Right atrium auricular region (tissue), 2 donors: ENCODE measurements at regions not wholly inside any gene's neighbourhood (a gene's known extent, or its start where the extent isn't known, plus 50 kb on each side); places are given as distances from the start of the nearest gene placed in this dataset.

Source experiments
- DNase-seq: peaks from one replicate; pipeline ENCODE4 v3.0.0-alpha.2; 2019; ENCODE audit warnings: low spot score
- H3K27ac ChIP-seq, 2 donors: fragments of 200-600 bp; sonication (generic); 1 replicate in 1 of 2; 2 replicates in 1 of 2; pipeline ENCODE4 v1.5.1; 2016 to 2019
- H3K27me3 ChIP-seq, 2 donors: fragments of 200-600 bp; sonication (generic); one replicate each; pipeline versions ENCODE4 v1.5.1 to v1.6.0; 2017 to 2019
- H3K36me3 ChIP-seq: fragments of 200-600 bp; sonication (generic); one replicate; pipeline ENCODE4 v1.5.1; 2016
- H3K4me1 ChIP-seq, 2 donors: fragments of 200-600 bp; sonication (generic); one replicate each; pipeline versions ENCODE4 v1.5.1 to v1.6.0; 2017 to 2019
- H3K4me3 ChIP-seq, 2 donors: fragments of 200-600 bp; sonication (generic); 1 replicate in 1 of 2; 2 replicates in 1 of 2; pipeline ENCODE4 v1.5.1; 2017 to 2019; ENCODE audit warnings: mild to moderate bottlenecking in 1 of 2, moderate library complexity in 1 of 2
- H3K9me3 ChIP-seq, 2 donors: fragments of 200-600 bp; sonication (generic); one replicate each; pipeline ENCODE4 v1.5.1; 2019
- TF ChIP-seq, protein P1 (sequence below), 2 donors: fragments of 200-600 bp; sonication (generic); IDR thresholded peaks; one replicate each; pipeline ENCODE4 v1.5.1; 2019; ENCODE audit warnings: antibody characterized with exemption in 2 of 2

DNA sequence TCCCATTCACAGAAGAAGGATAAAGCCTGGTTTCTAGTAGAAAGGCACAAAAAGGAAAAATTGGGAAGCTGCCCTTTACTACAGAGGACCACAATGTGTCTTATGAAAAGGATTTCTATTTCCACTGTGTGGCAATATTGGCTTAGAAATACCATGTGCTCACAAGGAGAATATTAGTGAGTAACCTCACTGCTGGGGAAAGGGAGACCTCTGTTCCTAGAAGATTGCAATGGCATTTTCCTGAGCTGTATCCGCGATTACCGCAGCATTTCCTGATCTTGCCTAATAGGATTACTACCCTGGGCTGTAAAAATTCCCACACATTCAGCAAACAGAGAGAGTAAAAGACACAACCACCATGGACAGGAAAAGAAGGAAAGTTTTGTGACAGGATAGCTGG, 308.8 kb upstream of the TECRL start:
- Histone ChIP-seq H3K4me3 (no peak overlapping the region), H3K9me3 (no peaks in the 10 kb centered on the region)
- TF ChIP-seq, protein P1, sequence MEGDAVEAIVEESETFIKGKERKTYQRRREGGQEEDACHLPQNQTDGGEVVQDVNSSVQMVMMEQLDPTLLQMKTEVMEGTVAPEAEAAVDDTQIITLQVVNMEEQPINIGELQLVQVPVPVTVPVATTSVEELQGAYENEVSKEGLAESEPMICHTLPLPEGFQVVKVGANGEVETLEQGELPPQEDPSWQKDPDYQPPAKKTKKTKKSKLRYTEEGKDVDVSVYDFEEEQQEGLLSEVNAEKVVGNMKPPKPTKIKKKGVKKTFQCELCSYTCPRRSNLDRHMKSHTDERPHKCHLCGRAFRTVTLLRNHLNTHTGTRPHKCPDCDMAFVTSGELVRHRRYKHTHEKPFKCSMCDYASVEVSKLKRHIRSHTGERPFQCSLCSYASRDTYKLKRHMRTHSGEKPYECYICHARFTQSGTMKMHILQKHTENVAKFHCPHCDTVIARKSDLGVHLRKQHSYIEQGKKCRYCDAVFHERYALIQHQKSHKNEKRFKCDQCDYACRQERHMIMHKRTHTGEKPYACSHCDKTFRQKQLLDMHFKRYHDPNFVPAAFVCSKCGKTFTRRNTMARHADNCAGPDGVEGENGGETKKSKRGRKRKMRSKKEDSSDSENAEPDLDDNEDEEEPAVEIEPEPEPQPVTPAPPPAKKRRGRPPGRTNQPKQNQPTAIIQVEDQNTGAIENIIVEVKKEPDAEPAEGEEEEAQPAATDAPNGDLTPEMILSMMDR (IDR thresholded peaks at IDR 0.05): no peak

DNA sequence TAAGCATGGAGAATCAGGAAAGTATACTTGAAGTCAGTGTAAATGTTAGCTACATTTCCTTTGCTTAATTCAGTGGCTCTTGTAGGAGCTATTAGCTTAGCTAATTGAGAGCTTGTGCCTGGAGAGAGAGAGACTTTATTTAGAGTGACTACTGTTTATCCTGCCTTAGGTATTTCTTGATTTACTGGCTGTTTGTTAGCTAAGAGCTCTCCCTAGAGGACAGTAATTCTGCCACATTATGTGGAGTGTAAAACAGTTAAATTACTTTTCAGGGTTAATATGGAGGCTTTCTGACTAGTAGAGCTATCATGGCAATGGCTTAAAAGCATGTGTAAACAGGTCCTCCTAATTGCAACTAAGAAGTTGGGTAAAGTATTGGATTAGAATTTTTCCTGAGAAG, 306.5 kb upstream of the TECRL start:
- Histone ChIP-seq H3K4me1 (no peaks in the 10 kb centered on the region), H3K9me3 (no peaks in the 10 kb centered on the region), H3K36me3 (no peaks in the 10 kb centered on the region), H3K27ac (no peak overlapping the region), H3K27me3 (no peaks in the 10 kb centered on the region), H3K4me3 (no peak overlapping the region)
- TF ChIP-seq, protein P1 (IDR thresholded peaks at IDR 0.05): no peak
- DNase-seq: no peak

More for the DNA sequence above, 308.8 kb upstream of the TECRL start:
- Histone ChIP-seq H3K36me3 (no peaks in the 10 kb centered on the region), H3K27me3 (no peaks in the 10 kb centered on the region), H3K27ac (no peak overlapping the region), H3K4me1 (no peaks in the 10 kb centered on the region)
- DNase-seq: no peak

DNA sequence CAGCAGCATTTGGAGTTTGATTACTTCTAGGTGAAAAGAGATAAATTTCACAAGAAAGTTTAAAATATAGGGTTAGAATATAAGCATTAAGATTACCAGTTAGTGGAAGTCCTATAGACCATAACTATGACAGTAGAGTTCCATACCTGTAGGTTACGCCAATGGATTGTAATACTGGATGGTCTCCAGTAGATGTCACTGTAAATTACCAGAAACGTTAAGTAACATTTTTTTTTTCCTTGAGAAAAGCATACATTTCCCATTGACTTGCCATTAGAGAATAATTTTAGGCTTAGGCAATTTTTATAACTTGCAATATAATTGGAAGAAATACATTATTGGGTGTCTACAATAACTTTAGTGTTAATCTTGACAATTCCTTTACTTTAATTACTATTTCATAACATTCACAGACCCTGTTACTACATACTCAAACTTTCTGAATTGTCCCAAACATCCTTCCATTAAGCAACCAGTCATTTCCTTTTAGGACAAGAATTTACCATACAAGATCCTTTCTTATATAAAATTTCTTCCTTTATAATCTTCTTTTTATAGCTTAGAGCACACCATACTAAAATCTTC, 304.1 kb upstream of the TECRL start:
- TF ChIP-seq, protein P1 (IDR thresholded peaks at IDR 0.05): peak; percentile 21 to 52
- DNase-seq: no peak
- no peaks in the 10 kb centered on the region for H3K4me1 ChIP-seq
- H3K36me3 ChIP-seq: no peaks in the 10 kb centered on the region
- no peak overlapping the region for H3K27ac ChIP-seq
- H3K9me3 ChIP-seq: no peaks in the 10 kb centered on the region
- H3K4me3 ChIP-seq: no peak overlapping the region
- H3K27me3 ChIP-seq: no peaks in the 10 kb centered on the region

DNA sequence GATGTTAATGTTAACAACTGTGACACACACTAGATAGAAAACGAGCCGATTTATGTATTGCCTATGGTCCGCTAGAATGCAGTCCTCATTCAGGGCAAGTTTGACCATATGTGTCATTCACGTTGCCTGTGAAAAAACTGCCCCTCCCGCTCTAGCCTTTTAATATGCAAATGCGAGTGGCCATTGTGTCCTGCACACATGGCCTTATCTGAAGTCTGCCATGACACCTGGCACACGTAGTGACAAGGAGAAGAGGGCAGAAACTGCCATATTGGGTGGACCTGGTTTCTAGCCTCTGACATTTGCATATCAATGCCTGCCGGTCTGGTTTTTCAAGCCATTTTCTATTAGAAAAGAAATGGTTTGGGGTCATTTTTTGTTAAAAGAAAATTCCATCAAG, 303.3 kb upstream of the TECRL start:
- no peaks in the 10 kb centered on the region for H3K27me3 ChIP-seq
- no peaks in the 10 kb centered on the region for H3K9me3 ChIP-seq
- no peaks in the 10 kb centered on the region for H3K4me1 ChIP-seq
- no peak for DNase-seq
- no peak overlapping the region for H3K27ac ChIP-seq
- no peak overlapping the region for H3K4me3 ChIP-seq
- H3K36me3 ChIP-seq: no peaks in the 10 kb centered on the region
- TF ChIP-seq, protein P1 (IDR thresholded peaks at IDR 0.05): no peak

DNA sequence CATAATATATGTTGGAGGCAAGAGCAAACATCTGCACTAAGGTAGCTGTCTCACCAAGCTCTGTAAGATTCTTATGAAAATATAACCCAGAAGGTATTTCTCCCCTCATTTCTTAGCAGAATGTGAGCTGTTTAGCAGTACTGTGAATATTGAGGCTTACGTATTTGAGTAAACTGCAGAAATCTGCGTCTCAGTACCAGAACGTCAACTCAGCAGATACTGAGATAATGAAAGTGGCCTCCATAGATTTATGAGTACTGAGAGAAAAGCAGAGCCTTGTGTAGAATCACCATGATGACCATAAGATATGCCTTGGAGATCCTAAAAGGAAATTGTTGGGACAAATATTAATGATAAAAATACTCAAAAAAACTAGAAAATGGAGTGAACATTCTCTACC, 296.7 kb upstream of the TECRL start:
- H3K27ac ChIP-seq: no peak overlapping the region
- H3K27me3 ChIP-seq: no peaks in the 10 kb centered on the region
- TF ChIP-seq, protein P1 (IDR thresholded peaks at IDR 0.05): no peak
- H3K4me1 ChIP-seq: no peaks in the 10 kb centered on the region
- no peaks in the 10 kb centered on the region for H3K36me3 ChIP-seq
- H3K9me3 ChIP-seq: no peaks in the 10 kb centered on the region
- no peak for DNase-seq
- no peak overlapping the region for H3K4me3 ChIP-seq

DNA sequence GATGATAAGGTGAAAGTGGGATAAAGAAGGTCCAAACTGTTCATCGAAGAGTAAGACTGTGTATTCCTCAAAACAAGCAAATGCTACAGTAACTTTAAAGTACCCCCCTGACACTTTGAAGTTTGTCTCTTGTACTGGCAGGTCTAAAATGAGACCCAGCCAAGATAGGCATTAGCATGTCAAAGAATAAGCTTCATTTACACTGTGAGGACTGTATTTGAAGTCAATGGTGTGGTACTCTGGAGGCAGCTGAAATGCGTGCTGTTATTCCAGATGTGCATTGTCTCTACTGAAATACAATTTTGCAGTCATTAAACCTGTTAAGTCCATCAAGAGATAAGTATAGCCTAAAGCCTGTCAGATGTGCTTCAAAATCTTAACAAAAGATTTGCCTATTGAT, 288.9 kb upstream of the TECRL start:
- no peak for DNase-seq
- TF ChIP-seq, protein P1 (IDR thresholded peaks at IDR 0.05): no peak
- H3K4me3 ChIP-seq: no peak overlapping the region
- H3K27me3 ChIP-seq: no peaks in the 10 kb centered on the region
- no peaks in the 10 kb centered on the region for H3K36me3 ChIP-seq
- no peak overlapping the region for H3K27ac ChIP-seq
- H3K9me3 ChIP-seq: no peaks in the 10 kb centered on the region
- no peaks in the 10 kb centered on the region for H3K4me1 ChIP-seq
